GM06990 (cell line): ENCODE measurements at regions not wholly inside any gene's neighbourhood (a gene's known extent, or its start where the extent isn't known, plus 50 kb on each side); places are given as distances from the start of the nearest gene placed in this dataset.

Source experiments
- DNase-seq: peaks from one replicate; pipeline ENCODE4 v3.0.0-alpha.2; 2011; ENCODE audit not compliant: insufficient read length; ENCODE audit errors: extremely low read depth
- H3K27me3 ChIP-seq: replicated peaks from 2 replicates; pipeline ENCODE4 v1.6.0; 2011; ENCODE audit warnings: low read length; ENCODE audit not compliant: control insufficient read depth, insufficient read depth
- H3K36me3 ChIP-seq: 2 replicates; pipeline ENCODE4 v1.5.1; 2011; ENCODE audit warnings: low read length; ENCODE audit not compliant: control insufficient read depth, insufficient read depth
- H3K4me3 ChIP-seq: replicated peaks from 2 replicates; pipeline ENCODE4 v1.5.1; 2011; ENCODE audit warnings: low read depth, mild to moderate bottlenecking, control low read depth, low read length
- TF ChIP-seq, protein P1 (sequence below): IDR thresholded peaks from 2 replicates; pipeline ENCODE4 v1.5.1; 2011; ENCODE audit warnings: low read length, control low read depth, mild to moderate bottlenecking, inconsistent platforms; ENCODE audit not compliant: insufficient read depth, poor library complexity, severe bottlenecking

DNA sequence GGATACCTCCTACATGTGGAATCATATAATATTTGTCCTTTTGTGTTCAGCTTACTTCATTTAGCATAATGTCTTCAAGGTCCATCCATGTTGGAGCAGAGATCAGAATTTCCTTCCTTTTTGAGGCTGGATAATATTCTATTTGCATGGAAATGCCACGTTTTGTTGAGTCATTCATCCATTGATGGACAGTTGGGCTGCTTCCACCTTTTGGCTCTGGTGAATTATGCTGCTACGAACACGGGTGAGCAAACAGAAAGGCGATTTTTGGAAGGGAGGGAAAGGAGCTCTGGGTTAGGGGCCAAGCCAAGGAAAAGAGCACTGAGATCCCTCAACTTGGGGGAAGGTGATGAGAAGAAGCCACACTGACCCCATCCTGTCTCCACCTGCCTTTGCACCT lies 260.5 kb downstream of the TNS1 start:
- no peak overlapping the region for H3K4me3 ChIP-seq
- H3K36me3 ChIP-seq = no peaks in the 10 kb centered on the region
- DNase-seq = no peak
- H3K27me3 ChIP-seq = no peaks in the 10 kb centered on the region; the same call in none of the 2 replicates
- TF ChIP-seq, protein P1, sequence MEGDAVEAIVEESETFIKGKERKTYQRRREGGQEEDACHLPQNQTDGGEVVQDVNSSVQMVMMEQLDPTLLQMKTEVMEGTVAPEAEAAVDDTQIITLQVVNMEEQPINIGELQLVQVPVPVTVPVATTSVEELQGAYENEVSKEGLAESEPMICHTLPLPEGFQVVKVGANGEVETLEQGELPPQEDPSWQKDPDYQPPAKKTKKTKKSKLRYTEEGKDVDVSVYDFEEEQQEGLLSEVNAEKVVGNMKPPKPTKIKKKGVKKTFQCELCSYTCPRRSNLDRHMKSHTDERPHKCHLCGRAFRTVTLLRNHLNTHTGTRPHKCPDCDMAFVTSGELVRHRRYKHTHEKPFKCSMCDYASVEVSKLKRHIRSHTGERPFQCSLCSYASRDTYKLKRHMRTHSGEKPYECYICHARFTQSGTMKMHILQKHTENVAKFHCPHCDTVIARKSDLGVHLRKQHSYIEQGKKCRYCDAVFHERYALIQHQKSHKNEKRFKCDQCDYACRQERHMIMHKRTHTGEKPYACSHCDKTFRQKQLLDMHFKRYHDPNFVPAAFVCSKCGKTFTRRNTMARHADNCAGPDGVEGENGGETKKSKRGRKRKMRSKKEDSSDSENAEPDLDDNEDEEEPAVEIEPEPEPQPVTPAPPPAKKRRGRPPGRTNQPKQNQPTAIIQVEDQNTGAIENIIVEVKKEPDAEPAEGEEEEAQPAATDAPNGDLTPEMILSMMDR = no peak

- TF ChIP-seq, protein P1 = no peak
- no peaks in the 10 kb centered on the region; the same call in none of the 2 replicates for H3K27me3 ChIP-seq
These were observed 261.3 kb downstream of the TNS1 start for GRCh38 chr2:217741381-217741955.

GRCh38 chr2:217740756-217741155 lies 262.0 kb downstream of the TNS1 start:
- no peak for DNase-seq
- Histone ChIP-seq H3K36me3 (no peaks in the 10 kb centered on the region), H3K4me3 (no peak overlapping the region), H3K27me3 (no peaks in the 10 kb centered on the region; the same call in none of the 2 replicates)
- TF ChIP-seq, protein P1 = no peak

More at GRCh38 chr2:217741381-217741955, 261.3 kb downstream of the TNS1 start:
- Histone ChIP-seq H3K4me3 (no peak overlapping the region), H3K36me3 (no peaks in the 10 kb centered on the region)
- no peak for DNase-seq

DNA sequence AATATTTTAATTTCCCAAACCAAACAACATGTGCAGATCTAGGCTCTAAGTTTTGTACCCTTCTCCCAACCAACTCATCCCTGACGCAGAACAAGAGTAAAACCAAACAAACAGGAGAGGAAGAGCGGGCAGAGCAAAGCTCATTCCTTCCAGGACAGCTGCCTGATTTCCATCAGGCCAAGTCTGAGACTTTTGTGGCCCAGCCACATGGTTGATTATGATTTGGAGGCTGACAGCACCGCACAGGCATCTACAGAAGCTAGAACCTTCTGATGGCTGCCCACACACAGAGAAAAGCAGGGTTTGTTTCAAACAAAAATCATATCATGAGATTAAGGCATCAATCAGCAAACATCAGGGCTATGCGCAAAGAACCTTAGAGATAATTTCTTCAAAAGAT lies 262.6 kb downstream of the TNS1 start:
- TF ChIP-seq, protein P1 = no peak
- H3K36me3 ChIP-seq = no peaks in the 10 kb centered on the region
- no peaks in the 10 kb centered on the region; the same call in none of the 2 replicates for H3K27me3 ChIP-seq
- H3K4me3 ChIP-seq = no peak overlapping the region
- no peak for DNase-seq

DNA sequence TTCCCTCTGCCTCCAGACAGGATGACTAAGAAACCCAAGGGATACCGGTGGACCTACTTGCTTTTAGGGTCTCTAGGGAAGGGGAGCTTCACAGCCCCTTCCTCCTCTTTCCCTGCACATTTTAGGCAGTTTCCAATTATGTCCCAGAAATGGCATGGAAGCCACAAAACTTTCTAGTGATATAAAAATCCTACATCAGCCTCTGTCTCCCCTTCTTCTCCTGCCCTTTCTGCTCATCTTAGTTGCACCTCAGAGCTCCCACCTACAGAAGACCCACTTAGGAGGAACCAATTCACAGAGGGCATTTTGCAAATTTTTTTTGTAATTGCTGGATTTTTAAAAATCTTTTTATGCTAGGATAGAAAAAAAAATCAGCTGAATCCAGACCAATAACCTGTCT lies 263.1 kb downstream of the TNS1 start:
- Histone ChIP-seq H3K4me3 (no peak overlapping the region), H3K36me3 (no peaks in the 10 kb centered on the region), H3K27me3 (no peaks in the 10 kb centered on the region; the same call in none of the 2 replicates)
- DNase-seq = no peak
- TF ChIP-seq, protein P1 = no peak

GRCh38 chr2:217738061-217738460 lies 264.7 kb downstream of the TNS1 start:
- no peak overlapping the region for H3K4me3 ChIP-seq
- H3K27me3 ChIP-seq = peaks cover 1% of the 10 kb centered on the region
- DNase-seq = no peak
- no peaks in the 10 kb centered on the region for H3K36me3 ChIP-seq
- TF ChIP-seq, protein P1 = no peak
